Upper lobe of left lung (tissue), 4 donors: ENCODE measurements at regions not wholly inside any gene's neighbourhood (a gene's known extent, or its start where the extent isn't known, plus 50 kb on each side); places are given as distances from the start of the nearest gene placed in this dataset.

ENCODE experiments used
- EP300 ChIP-seq, 4 donors: sonication (generic); formaldehyde crosslinking; IDR thresholded peaks; one replicate each; pipeline ENCODE4 v1.5.1; 2017; ENCODE audit warnings: antibody characterized with exemption in 4 of 4, control low read depth in 2 of 4
- POLR2A ChIP-seq, 4 donors: fragments of 450-650 bp; IDR thresholded peaks; one replicate each; pipeline ENCODE4 v1.5.1; 2016 to 2017; ENCODE audit warnings: antibody characterized with exemption in 4 of 4, mild to moderate bottlenecking in 2 of 4
- TF ChIP-seq, protein P1 (sequence below), 6 experiments: fragments of 450-650 bp in 4 of 6; fragments of 200-600 bp in 2 of 6; sonication (generic) in 2 of 6; IDR thresholded peaks; one replicate each; pipeline ENCODE4 v1.5.1; 2016 to 2019; ENCODE audit warnings: antibody characterized with exemption in 6 of 6

- TF ChIP-seq, protein P1, sequence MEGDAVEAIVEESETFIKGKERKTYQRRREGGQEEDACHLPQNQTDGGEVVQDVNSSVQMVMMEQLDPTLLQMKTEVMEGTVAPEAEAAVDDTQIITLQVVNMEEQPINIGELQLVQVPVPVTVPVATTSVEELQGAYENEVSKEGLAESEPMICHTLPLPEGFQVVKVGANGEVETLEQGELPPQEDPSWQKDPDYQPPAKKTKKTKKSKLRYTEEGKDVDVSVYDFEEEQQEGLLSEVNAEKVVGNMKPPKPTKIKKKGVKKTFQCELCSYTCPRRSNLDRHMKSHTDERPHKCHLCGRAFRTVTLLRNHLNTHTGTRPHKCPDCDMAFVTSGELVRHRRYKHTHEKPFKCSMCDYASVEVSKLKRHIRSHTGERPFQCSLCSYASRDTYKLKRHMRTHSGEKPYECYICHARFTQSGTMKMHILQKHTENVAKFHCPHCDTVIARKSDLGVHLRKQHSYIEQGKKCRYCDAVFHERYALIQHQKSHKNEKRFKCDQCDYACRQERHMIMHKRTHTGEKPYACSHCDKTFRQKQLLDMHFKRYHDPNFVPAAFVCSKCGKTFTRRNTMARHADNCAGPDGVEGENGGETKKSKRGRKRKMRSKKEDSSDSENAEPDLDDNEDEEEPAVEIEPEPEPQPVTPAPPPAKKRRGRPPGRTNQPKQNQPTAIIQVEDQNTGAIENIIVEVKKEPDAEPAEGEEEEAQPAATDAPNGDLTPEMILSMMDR (IDR thresholded peaks at IDR 0.05) = no peak
- no peak for TF ChIP-seq EP300 (IDR thresholded peaks at IDR 0.05)
- no peak for TF ChIP-seq POLR2A (IDR thresholded peaks at IDR 0.05)
These were observed 56.6 kb downstream of the MRPL57 start for GRCh38 chr13:21233086-21233485.
